HL-60 (cell line): ENCODE measurements at regions not wholly inside any gene's neighbourhood (a gene's known extent, or its start where the extent isn't known, plus 50 kb on each side); places are given as distances from the start of the nearest gene placed in this dataset.

Source experiments
- DNase-seq, 2 experiments: peaks; one replicate each; pipeline ENCODE4 v3.0.0-alpha.2; 2010 to 2020; ENCODE audit warnings: low read depth in 1 of 2, low spot score in 1 of 2
- H3K27ac ChIP-seq: fragments of 250-450 bp; sonication (Bioruptor Pico); replicated peaks from 2 replicates; pipeline ENCODE4 v1.5.1; 2020; ENCODE audit warnings: mild to moderate bottlenecking, moderate library complexity
- H3K27me3 ChIP-seq: fragments of 250-450 bp; sonication (Bioruptor Pico); 2 replicates; pipeline ENCODE4 v1.5.1; 2021; ENCODE audit warnings: mild to moderate bottlenecking, moderate library complexity; ENCODE audit not compliant: insufficient read depth, poor library complexity, severe bottlenecking
- H3K4me3 ChIP-seq: replicated peaks from 2 replicates; pipeline ENCODE4 v1.5.1; 2011; ENCODE audit warnings: mild to moderate bottlenecking, control low read depth, low read length; ENCODE audit not compliant: insufficient read depth
- GABPA ChIP-seq: IDR thresholded peaks from 2 replicates; pipeline ENCODE4 v1.6.1; 2012; ENCODE audit warnings: low read depth
- POLR2AphosphoS5 ChIP-seq: IDR thresholded peaks from 2 replicates; pipeline ENCODE4 v1.6.1; 2012; ENCODE audit warnings: low read depth
- SPI1 ChIP-seq: IDR thresholded peaks from 2 replicates; pipeline ENCODE4 v1.6.1; 2012; ENCODE audit warnings: low read depth, mild to moderate bottlenecking, borderline replicate concordance
- TF ChIP-seq, protein P1 (sequence below): IDR thresholded peaks from 2 replicates; pipeline ENCODE4 v1.6.1; 2012; ENCODE audit warnings: low read depth; ENCODE audit not compliant: insufficient replicate concordance
- TF ChIP-seq, protein P2 (sequence below): IDR thresholded peaks from one replicate; pipeline ENCODE4 v1.5.1; 2011; ENCODE audit warnings: low read length, control low read depth, inconsistent platforms; ENCODE audit not compliant: insufficient read depth

DNA sequence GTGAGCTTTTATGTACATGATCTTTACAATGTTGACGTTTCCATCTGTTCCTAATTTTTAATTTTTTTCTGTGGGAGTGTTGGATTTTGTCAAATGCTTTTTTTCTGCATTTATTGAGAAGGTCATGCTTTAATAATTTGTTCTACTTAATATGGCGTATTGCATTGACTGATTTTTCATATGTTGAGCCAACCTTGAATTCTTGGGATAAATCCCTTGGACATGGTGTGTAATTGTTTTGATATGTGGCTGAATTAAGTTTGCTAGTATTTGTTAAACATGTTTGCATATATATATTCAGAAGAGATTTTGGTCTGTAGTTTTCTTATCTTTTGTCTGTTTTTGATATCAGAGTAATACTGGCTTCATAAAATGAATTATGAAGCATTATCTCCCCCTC is 256.7 kb downstream of the EDEM1 start:
- Histone ChIP-seq H3K4me3 (no peak overlapping the region), H3K27ac (no peak overlapping the region), H3K27me3 (no peaks in the 10 kb centered on the region)
- DNase-seq: no peak
- TF ChIP-seq SPI1: no peak
- TF ChIP-seq GABPA: no peak
- TF ChIP-seq, protein P1, sequence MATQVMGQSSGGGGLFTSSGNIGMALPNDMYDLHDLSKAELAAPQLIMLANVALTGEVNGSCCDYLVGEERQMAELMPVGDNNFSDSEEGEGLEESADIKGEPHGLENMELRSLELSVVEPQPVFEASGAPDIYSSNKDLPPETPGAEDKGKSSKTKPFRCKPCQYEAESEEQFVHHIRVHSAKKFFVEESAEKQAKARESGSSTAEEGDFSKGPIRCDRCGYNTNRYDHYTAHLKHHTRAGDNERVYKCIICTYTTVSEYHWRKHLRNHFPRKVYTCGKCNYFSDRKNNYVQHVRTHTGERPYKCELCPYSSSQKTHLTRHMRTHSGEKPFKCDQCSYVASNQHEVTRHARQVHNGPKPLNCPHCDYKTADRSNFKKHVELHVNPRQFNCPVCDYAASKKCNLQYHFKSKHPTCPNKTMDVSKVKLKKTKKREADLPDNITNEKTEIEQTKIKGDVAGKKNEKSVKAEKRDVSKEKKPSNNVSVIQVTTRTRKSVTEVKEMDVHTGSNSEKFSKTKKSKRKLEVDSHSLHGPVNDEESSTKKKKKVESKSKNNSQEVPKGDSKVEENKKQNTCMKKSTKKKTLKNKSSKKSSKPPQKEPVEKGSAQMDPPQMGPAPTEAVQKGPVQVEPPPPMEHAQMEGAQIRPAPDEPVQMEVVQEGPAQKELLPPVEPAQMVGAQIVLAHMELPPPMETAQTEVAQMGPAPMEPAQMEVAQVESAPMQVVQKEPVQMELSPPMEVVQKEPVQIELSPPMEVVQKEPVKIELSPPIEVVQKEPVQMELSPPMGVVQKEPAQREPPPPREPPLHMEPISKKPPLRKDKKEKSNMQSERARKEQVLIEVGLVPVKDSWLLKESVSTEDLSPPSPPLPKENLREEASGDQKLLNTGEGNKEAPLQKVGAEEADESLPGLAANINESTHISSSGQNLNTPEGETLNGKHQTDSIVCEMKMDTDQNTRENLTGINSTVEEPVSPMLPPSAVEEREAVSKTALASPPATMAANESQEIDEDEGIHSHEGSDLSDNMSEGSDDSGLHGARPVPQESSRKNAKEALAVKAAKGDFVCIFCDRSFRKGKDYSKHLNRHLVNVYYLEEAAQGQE: no peak
- TF ChIP-seq POLR2AphosphoS5: no peak
- TF ChIP-seq, protein P2, sequence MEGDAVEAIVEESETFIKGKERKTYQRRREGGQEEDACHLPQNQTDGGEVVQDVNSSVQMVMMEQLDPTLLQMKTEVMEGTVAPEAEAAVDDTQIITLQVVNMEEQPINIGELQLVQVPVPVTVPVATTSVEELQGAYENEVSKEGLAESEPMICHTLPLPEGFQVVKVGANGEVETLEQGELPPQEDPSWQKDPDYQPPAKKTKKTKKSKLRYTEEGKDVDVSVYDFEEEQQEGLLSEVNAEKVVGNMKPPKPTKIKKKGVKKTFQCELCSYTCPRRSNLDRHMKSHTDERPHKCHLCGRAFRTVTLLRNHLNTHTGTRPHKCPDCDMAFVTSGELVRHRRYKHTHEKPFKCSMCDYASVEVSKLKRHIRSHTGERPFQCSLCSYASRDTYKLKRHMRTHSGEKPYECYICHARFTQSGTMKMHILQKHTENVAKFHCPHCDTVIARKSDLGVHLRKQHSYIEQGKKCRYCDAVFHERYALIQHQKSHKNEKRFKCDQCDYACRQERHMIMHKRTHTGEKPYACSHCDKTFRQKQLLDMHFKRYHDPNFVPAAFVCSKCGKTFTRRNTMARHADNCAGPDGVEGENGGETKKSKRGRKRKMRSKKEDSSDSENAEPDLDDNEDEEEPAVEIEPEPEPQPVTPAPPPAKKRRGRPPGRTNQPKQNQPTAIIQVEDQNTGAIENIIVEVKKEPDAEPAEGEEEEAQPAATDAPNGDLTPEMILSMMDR: no peak

DNA sequence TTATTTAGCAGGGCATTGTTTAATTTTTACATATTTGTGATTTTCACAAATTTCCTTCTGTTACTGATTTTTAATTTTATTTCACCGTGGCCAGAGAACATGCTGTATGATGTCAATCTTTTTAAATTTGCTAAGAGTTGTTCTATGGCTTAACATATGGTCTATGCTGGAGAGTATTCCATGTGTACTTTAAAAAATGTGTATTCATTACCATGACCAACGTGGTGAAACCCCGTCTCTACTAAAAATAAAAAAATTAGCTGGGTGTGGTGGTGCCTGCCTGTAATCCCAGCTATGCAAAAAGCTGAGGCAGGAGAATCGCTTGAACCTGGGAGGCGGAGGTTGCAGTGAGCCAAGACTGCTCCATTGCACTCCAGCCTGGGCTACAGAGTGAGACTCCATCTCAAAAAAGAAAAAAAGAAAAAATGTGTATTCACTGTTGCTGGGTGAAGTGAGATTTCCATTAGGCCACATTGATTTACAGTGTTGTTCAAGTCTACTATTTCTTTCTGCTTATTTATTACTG is 258.2 kb downstream of the EDEM1 start:
- H3K4me3 ChIP-seq: no peak overlapping the region
- H3K27me3 ChIP-seq: no peaks in the 10 kb centered on the region
- DNase-seq: no peak
- H3K27ac ChIP-seq: no peak overlapping the region
- TF ChIP-seq, protein P2: no peak
- TF ChIP-seq GABPA (no peak), SPI1 (no peak), POLR2AphosphoS5 (no peak)
- TF ChIP-seq, protein P1: no peak

DNA sequence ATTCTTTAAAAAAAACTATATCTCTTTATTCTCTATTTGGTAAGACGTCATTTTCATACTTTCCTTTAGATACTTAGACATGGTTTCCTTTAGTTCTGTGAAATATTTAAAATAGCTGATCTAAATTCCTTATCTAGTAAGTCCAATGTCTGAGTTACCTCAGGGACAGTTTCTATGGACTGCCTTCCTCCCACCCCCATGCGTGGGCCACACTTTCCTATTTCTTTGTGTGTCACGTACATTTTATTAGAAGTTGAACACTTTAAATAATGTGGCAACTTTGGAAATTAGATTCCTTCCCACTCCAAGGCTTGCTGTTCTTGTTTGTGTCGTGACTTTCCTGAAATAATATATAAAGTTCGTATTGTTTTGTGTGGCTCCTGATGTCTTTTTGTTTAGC is 260.7 kb downstream of the EDEM1 start:
- Histone ChIP-seq H3K27ac (no peak overlapping the region), H3K4me3 (no peak overlapping the region), H3K27me3 (no peaks in the 10 kb centered on the region)
- no peak for TF ChIP-seq SPI1
- TF ChIP-seq, protein P1: no peak
- DNase-seq: no peak
